HEK293 (cell line): ENCODE measurements at regions not wholly inside any gene's neighbourhood (a gene's known extent, or its start where the extent isn't known, plus 50 kb on each side); places are given as distances from the start of the nearest gene placed in this dataset.
A peak's percentile ranks its signal among the peaks of the same experiment; 100 is the strongest.

Experiments
- CTCF ChIA-PET: fragments of 350-600 bp; formaldehyde crosslinking; extraction: SDS; loops from one replicate; lab custom pipeline; 2021; ENCODE audit warnings: antibody characterized with exemption; lab: Yijun Ruan, JAX
- POLR2A ChIA-PET: fragments of 300-600 bp; formaldehyde crosslinking; extraction: SDS; loops from one replicate; lab custom pipeline; 2020; ENCODE audit warnings: antibody characterized with exemption, inconsistent platforms; lab: Yijun Ruan, JAX
- H3K27ac ChIP-seq: fragments of 200-500 bp; sonication (Bioruptor generic); 2 replicates; pipeline ENCODE4 v1.5.1; 2014; ENCODE audit warnings: low read depth, low read length, control low read depth, inconsistent platforms; ENCODE audit errors: extremely low read depth
- H3K36me3 ChIP-seq, 2 experiments: fragments of 200-500 bp in 1 of 2; sonication (Bioruptor generic) in 1 of 2; 1 replicate in 1 of 2; 2 replicates in 1 of 2; pipeline ENCODE4 v1.5.1; 2014 to 2017; ENCODE audit warnings: inconsistent platforms in 2 of 2, low read length in 2 of 2; ENCODE audit not compliant: control insufficient read depth in 2 of 2, insufficient read depth in 1 of 2
- H3K4me1 ChIP-seq: fragments of 200-500 bp; sonication (Bioruptor generic); 2 replicates; pipeline ENCODE4 v1.5.1; 2014; ENCODE audit warnings: mild to moderate bottlenecking, low read length, inconsistent platforms; ENCODE audit not compliant: control insufficient read depth, insufficient read depth
- H3K4me3 ChIP-seq: 2 replicates; pipeline ENCODE4 v1.5.1; 2011; ENCODE audit warnings: low read depth, mild to moderate bottlenecking, control low read depth, low read length, moderate library complexity
- H3K9me3 ChIP-seq: fragments of 200-500 bp; sonication (Bioruptor generic); 2 replicates; pipeline ENCODE4 v1.5.1; 2014; ENCODE audit warnings: low read depth, low read length, inconsistent platforms; ENCODE audit not compliant: control insufficient read depth, insufficient read depth
- GLI4 ChIP-seq: fragments of 450-650 bp; formaldehyde crosslinking; IDR thresholded peaks from 2 replicates; pipeline ENCODE4 v1.5.1; 2016; ENCODE audit warnings: missing biosample characterization, missing genetic modification characterization
- HOXC10 ChIP-seq: sonication (generic); formaldehyde crosslinking; IDR thresholded peaks from 2 replicates; pipeline ENCODE4 v1.8.1; 2023; ENCODE audit warnings: mild to moderate bottlenecking, missing genetic modification reagents
- KLF9 ChIP-seq: fragments of 450-650 bp; formaldehyde crosslinking; IDR thresholded peaks from 2 replicates; pipeline ENCODE4 v1.5.1; 2016; ENCODE audit warnings: missing biosample characterization, missing genetic modification characterization, low read depth
- YY2 ChIP-seq: fragments of 450-650 bp; formaldehyde crosslinking; IDR thresholded peaks from 2 replicates; pipeline ENCODE4 v1.5.1; 2016; ENCODE audit warnings: missing biosample characterization, missing genetic modification characterization
- ZFHX2 ChIP-seq: fragments of 450-650 bp; formaldehyde crosslinking; conservative IDR thresholded peaks from 2 replicates; pipeline ENCODE4 v1.5.1; 2016; ENCODE audit warnings: missing biosample characterization, missing genetic modification characterization
- ZNF114 ChIP-seq: fragments of 450-650 bp; formaldehyde crosslinking; IDR thresholded peaks from 2 replicates; pipeline ENCODE4 v1.5.0; 2017; ENCODE audit warnings: missing biosample characterization, missing genetic modification characterization
- ZNF175 ChIP-seq: fragments of 450-650 bp; formaldehyde crosslinking; IDR thresholded peaks from 2 replicates; pipeline ENCODE4 v1.5.1; 2016; ENCODE audit warnings: missing biosample characterization, missing genetic modification characterization
- ZNF221 ChIP-seq: fragments of 450-650 bp; formaldehyde crosslinking; IDR thresholded peaks from 2 replicates; pipeline ENCODE4 v1.5.1; 2017; ENCODE audit warnings: missing biosample characterization, missing genetic modification characterization, borderline replicate concordance
- ZNF366 ChIP-seq: fragments of 450-650 bp; formaldehyde crosslinking; conservative IDR thresholded peaks from 2 replicates; pipeline ENCODE4 v1.5.1; 2016; ENCODE audit warnings: missing biosample characterization, missing genetic modification characterization
- ZNF558 ChIP-seq: fragments of 450-650 bp; formaldehyde crosslinking; IDR thresholded peaks from 2 replicates; pipeline ENCODE4 v1.5.1; 2016; ENCODE audit warnings: missing biosample characterization, missing genetic modification characterization
- ZNF701 ChIP-seq: fragments of 450-650 bp; formaldehyde crosslinking; IDR thresholded peaks from 2 replicates; pipeline ENCODE4 v1.5.1; 2016; ENCODE audit warnings: missing biosample characterization, missing genetic modification characterization
- TF ChIP-seq, protein P1 (sequence below): fragments of 450-650 bp; formaldehyde crosslinking; IDR thresholded peaks from 2 replicates; pipeline ENCODE4 v1.5.1; 2016; ENCODE audit warnings: missing biosample characterization, missing genetic modification characterization, low read depth
- TF ChIP-seq, protein P2 (sequence below): fragments of 450-650 bp; formaldehyde crosslinking; IDR thresholded peaks from 2 replicates; pipeline ENCODE4 v1.5.0; 2017; ENCODE audit warnings: missing biosample characterization, missing genetic modification characterization, borderline replicate concordance
- TF ChIP-seq, protein P3 (sequence below): fragments of 450-650 bp; formaldehyde crosslinking; IDR thresholded peaks from 2 replicates; pipeline ENCODE4 v1.5.1; 2017; ENCODE audit warnings: missing biosample characterization, missing genetic modification characterization
- TF ChIP-seq, protein P4 (sequence below): fragments of 450-650 bp; formaldehyde crosslinking; IDR thresholded peaks from 2 replicates; pipeline ENCODE4 v1.5.1; 2017; ENCODE audit warnings: missing biosample characterization, missing genetic modification characterization

DNA sequence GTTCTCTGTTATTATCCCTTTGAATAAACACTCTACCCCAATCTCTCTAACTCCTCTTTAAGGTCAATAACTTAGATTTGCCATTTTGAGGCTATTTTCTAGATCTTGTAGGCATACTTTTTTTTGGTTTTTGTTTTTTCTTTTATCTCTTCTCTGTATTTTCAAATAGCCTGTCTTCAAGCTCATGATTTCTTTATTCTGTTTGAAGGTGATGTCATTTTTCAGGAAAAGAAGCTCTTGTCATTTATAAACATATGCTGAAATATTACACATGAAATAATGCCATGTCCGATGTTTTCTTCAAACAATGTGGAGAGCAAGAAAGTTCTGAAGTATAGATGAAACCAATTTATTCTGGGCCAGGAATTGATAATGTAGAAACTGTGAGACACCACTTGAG is 57.5 kb upstream of the CABCOCO1 start:
- CTCF ChIA-PET: interaction anchor here (1.5 kb wide), 1 partner anchor 13 kb away, joined by 4 read pairs; no protein-coding TSS in a partner anchor
- Histone ChIP-seq H3K4me1 (no peaks in the 10 kb centered on the region), H3K27ac (no peak overlapping the region), H3K9me3 (no peaks in the 10 kb centered on the region), H3K36me3 (no peaks in the 10 kb centered on the region), H3K4me3 (no peak overlapping the region)
- POLR2A ChIA-PET: no interaction called here
- TF ChIP-seq ZNF701 (tag by site-specific recombination) (no peak), GLI4 (no peak), ZNF175 (tag by site-specific recombination) (no peak), YY2 (tag by site-specific recombination) (no peak)
- TF ChIP-seq, protein P1, sequence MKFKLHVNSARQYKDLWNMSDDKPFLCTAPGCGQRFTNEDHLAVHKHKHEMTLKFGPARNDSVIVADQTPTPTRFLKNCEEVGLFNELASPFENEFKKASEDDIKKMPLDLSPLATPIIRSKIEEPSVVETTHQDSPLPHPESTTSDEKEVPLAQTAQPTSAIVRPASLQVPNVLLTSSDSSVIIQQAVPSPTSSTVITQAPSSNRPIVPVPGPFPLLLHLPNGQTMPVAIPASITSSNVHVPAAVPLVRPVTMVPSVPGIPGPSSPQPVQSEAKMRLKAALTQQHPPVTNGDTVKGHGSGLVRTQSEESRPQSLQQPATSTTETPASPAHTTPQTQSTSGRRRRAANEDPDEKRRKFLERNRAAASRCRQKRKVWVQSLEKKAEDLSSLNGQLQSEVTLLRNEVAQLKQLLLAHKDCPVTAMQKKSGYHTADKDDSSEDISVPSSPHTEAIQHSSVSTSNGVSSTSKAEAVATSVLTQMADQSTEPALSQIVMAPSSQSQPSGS: peak; percentile 69
- TF ChIP-seq, protein P2, sequence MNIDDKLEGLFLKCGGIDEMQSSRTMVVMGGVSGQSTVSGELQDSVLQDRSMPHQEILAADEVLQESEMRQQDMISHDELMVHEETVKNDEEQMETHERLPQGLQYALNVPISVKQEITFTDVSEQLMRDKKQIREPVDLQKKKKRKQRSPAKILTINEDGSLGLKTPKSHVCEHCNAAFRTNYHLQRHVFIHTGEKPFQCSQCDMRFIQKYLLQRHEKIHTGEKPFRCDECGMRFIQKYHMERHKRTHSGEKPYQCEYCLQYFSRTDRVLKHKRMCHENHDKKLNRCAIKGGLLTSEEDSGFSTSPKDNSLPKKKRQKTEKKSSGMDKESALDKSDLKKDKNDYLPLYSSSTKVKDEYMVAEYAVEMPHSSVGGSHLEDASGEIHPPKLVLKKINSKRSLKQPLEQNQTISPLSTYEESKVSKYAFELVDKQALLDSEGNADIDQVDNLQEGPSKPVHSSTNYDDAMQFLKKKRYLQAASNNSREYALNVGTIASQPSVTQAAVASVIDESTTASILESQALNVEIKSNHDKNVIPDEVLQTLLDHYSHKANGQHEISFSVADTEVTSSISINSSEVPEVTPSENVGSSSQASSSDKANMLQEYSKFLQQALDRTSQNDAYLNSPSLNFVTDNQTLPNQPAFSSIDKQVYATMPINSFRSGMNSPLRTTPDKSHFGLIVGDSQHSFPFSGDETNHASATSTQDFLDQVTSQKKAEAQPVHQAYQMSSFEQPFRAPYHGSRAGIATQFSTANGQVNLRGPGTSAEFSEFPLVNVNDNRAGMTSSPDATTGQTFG (tag by site-specific recombination): no peak

DNA sequence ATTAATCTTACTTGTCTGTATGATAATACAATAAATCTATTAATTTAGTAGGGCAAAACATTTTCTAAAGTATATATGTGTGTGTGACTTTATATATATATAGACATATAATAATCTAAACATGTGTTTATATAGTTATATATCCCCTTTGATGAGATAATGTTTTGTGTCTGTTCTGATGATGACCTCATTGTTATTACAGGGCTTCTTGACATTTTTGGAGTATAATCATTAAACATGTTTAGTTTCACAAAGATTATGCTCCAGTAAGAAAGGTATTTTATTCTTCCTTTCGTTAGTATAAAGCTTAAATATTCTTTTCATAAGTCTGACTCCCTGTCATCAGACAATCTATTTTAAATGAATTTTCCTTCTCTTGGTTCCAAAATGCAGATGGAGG is 62.3 kb upstream of the CABCOCO1 start:
- no peak overlapping the region for H3K27ac ChIP-seq
- no peaks in the 10 kb centered on the region for H3K36me3 ChIP-seq
- TF ChIP-seq, protein P3, sequence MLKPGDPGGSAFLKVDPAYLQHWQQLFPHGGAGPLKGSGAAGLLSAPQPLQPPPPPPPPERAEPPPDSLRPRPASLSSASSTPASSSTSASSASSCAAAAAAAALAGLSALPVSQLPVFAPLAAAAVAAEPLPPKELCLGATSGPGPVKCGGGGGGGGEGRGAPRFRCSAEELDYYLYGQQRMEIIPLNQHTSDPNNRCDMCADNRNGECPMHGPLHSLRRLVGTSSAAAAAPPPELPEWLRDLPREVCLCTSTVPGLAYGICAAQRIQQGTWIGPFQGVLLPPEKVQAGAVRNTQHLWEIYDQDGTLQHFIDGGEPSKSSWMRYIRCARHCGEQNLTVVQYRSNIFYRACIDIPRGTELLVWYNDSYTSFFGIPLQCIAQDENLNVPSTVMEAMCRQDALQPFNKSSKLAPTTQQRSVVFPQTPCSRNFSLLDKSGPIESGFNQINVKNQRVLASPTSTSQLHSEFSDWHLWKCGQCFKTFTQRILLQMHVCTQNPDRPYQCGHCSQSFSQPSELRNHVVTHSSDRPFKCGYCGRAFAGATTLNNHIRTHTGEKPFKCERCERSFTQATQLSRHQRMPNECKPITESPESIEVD (tag by site-specific recombination): peak; percentile 29; the same call in 1 of the 2 replicates
- TF ChIP-seq HOXC10 (no peak), ZNF114 (tag by site-specific recombination) (no peak), ZNF558 (tag by site-specific recombination) (no peak)
- TF ChIP-seq, protein P1: peak; percentile 85
- no peak overlapping the region for H3K4me3 ChIP-seq
- H3K4me1 ChIP-seq: no peaks in the 10 kb centered on the region; the same call in 1 of the 2 replicates
- H3K9me3 ChIP-seq: no peaks in the 10 kb centered on the region
- ChIA-PET CTCF (interaction anchor here (2.4 kb wide), 1 partner anchor 10 kb away, joined by 9 read pairs; no protein-coding TSS in a partner anchor), POLR2A (no interaction called here)

DNA sequence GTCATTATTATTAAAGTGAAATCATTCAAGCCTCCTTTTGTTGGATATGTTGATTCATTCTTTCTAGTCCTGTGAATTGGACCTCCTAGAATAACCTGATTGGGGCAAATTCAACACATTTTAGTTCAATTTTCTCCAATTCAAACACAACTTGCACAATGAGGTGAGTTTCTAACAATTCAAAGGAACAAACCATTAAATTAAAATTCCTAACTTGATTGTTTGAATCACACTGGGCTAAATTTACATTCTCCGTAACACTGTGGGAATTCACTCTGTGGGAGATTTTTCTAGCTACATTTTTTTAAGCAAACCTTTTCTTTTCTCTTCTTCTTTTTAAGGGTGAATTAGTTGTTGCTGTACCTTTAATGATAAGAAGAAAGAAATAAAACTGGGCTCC is 68.3 kb upstream of the CABCOCO1 start:
- H3K27ac ChIP-seq: no peak overlapping the region
- TF ChIP-seq, protein P4, sequence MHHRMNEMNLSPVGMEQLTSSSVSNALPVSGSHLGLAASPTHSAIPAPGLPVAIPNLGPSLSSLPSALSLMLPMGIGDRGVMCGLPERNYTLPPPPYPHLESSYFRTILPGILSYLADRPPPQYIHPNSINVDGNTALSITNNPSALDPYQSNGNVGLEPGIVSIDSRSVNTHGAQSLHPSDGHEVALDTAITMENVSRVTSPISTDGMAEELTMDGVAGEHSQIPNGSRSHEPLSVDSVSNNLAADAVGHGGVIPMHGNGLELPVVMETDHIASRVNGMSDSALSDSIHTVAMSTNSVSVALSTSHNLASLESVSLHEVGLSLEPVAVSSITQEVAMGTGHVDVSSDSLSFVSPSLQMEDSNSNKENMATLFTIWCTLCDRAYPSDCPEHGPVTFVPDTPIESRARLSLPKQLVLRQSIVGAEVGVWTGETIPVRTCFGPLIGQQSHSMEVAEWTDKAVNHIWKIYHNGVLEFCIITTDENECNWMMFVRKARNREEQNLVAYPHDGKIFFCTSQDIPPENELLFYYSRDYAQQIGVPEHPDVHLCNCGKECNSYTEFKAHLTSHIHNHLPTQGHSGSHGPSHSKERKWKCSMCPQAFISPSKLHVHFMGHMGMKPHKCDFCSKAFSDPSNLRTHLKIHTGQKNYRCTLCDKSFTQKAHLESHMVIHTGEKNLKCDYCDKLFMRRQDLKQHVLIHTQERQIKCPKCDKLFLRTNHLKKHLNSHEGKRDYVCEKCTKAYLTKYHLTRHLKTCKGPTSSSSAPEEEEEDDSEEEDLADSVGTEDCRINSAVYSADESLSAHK (tag by site-specific recombination): no peak
- TF ChIP-seq ZNF366 (no peak), ZNF221 (no peak), KLF9 (no peak), ZFHX2 (tag by site-specific recombination) (no peak)
- ChIA-PET POLR2A (no interaction called here), CTCF (interaction anchor here (0.5 to 0.6 kb wide), 3 partner anchors 159 to 1257 kb away, joined by 3 to 6 read pairs (median 3); no protein-coding TSS in a partner anchor)
- H3K4me3 ChIP-seq: no peak overlapping the region
- H3K4me1 ChIP-seq: no peaks in the 10 kb centered on the region
- H3K9me3 ChIP-seq: no peaks in the 10 kb centered on the region
- H3K36me3 ChIP-seq: no peaks in the 10 kb centered on the region
